IMR-90 (cell line): ENCODE measurements at regions not wholly inside any gene's neighbourhood (a gene's known extent, or its start where the extent isn't known, plus 50 kb on each side); places are given as distances from the start of the nearest gene placed in this dataset.

Experiments used
- ATAC-seq: fragments of 200-7000 bp; cut with Tn5 transposase; 2 replicates; pipeline ENCODE4 v1.9.1; 2020; ENCODE audit warnings: low read depth, mild to moderate bottlenecking, moderate library complexity
- BruUV-seq: library from RNA; stranded (reverse); fragments of 400-500 nt; replicated peaks from 2 replicates; lab custom pipeline; 2021; lab: Mats Ljungman, UMichigan
- CTCF ChIA-PET: fragments of 300-600 bp; formaldehyde crosslinking; extraction: SDS; loops from one replicate; lab custom pipeline; 2021; ENCODE audit warnings: antibody characterized with exemption; lab: Yijun Ruan, JAX
- POLR2A ChIA-PET: fragments of 300-600 bp; sonication (Branson Sonifier 250); formaldehyde crosslinking; loops from one replicate; lab custom pipeline; 2022; ENCODE audit warnings: antibody characterized with exemption; ENCODE audit not compliant: unreplicated experiment; lab: Charles Lee
- DNase-seq: peaks from one replicate; pipeline ENCODE4 v3.0.0; 2013
- H2AFZ ChIP-seq: replicated peaks from 2 replicates; pipeline ENCODE3; 2013; ENCODE audit warnings: low read length, mild to moderate bottlenecking; ENCODE audit not compliant: poor library complexity
- H2AK5ac ChIP-seq: 2 replicates; pipeline ENCODE4 v1.6.1; 2013; ENCODE audit warnings: low read depth, low read length, inconsistent platforms
- H2AK9ac ChIP-seq: replicated peaks from 2 replicates; pipeline ENCODE3; 2013; ENCODE audit warnings: mild to moderate bottlenecking, low read depth, low read length, moderate library complexity; ENCODE audit not compliant: poor library complexity
- H2BK120ac ChIP-seq: 2 replicates; pipeline ENCODE4 v1.6.1; 2013; ENCODE audit warnings: low read depth, low read length, inconsistent platforms
- H2BK15ac ChIP-seq: 3 replicates; pipeline ENCODE4 v1.6.1; 2013; ENCODE audit warnings: low read depth, low read length, inconsistent platforms
- H2BK20ac ChIP-seq: 2 replicates; pipeline ENCODE4 v1.6.1; 2013; ENCODE audit warnings: low read depth, mild to moderate bottlenecking, inconsistent platforms, low read length, moderate library complexity
- H2BK5ac ChIP-seq: 2 replicates; pipeline ENCODE4 v1.6.1; 2013; ENCODE audit warnings: mild to moderate bottlenecking, low read depth, low read length, inconsistent platforms; ENCODE audit not compliant: poor library complexity, severe bottlenecking
- H3K14ac ChIP-seq: replicated peaks from 2 replicates; pipeline ENCODE4 v1.6.1; 2013; ENCODE audit warnings: low read depth, low read length, inconsistent platforms
- H3K18ac ChIP-seq: 2 replicates; pipeline ENCODE4 v1.6.1; 2013; ENCODE audit warnings: low read depth, low read length, control low read depth
- H3K23ac ChIP-seq: 2 replicates; pipeline ENCODE4 v1.6.1; 2013; ENCODE audit warnings: low read depth, low read length, inconsistent platforms
- H3K27ac ChIP-seq: 2 replicates; pipeline ENCODE4 v1.5.1; 2013; ENCODE audit warnings: mild to moderate bottlenecking, control low read depth, low read length; ENCODE audit not compliant: insufficient read depth
- H3K27me3 ChIP-seq: 2 replicates; pipeline ENCODE4 v1.6.1; 2013; ENCODE audit warnings: low read length; ENCODE audit not compliant: control insufficient read depth, insufficient read depth
- H3K36me3 ChIP-seq: 2 replicates; pipeline ENCODE4 v1.6.1; 2013; ENCODE audit warnings: low read length, mixed read lengths; ENCODE audit not compliant: control insufficient read depth, insufficient read depth
- H3K4ac ChIP-seq: 2 replicates; pipeline ENCODE4 v1.6.1; 2013; ENCODE audit warnings: low read depth, low read length, inconsistent platforms
- H3K4me1 ChIP-seq: 2 replicates; pipeline ENCODE4 v1.6.1; 2013; ENCODE audit warnings: low read length, mixed read lengths; ENCODE audit not compliant: control insufficient read depth, insufficient read depth
- H3K4me2 ChIP-seq: 2 replicates; pipeline ENCODE4 v1.6.1; 2013; ENCODE audit warnings: low read depth, mild to moderate bottlenecking, control low read depth, low read length, moderate library complexity
- H3K4me3 ChIP-seq: 2 replicates; pipeline ENCODE4 v1.5.1; 2013; ENCODE audit warnings: low read depth, mild to moderate bottlenecking, control low read depth, low read length, moderate library complexity; ENCODE audit not compliant: insufficient read depth
- H3K56ac ChIP-seq: 2 replicates; pipeline ENCODE4 v1.6.1; 2013; ENCODE audit warnings: low read length, inconsistent platforms; ENCODE audit not compliant: insufficient read depth; ENCODE audit errors: extremely low read depth
- H3K79me1 ChIP-seq, 2 experiments: 2 replicates each; pipeline ENCODE4 v1.6.1; 2013; ENCODE audit warnings: low read length in 2 of 2, inconsistent platforms in 1 of 2, low read depth in 1 of 2
- H3K9ac ChIP-seq: 2 replicates; pipeline ENCODE4 v1.6.1; 2013; ENCODE audit warnings: low read depth, low read length, control low read depth
- H3K9me1 ChIP-seq: 2 replicates; pipeline ENCODE4 v1.6.1; 2013; ENCODE audit warnings: low read length, inconsistent platforms; ENCODE audit not compliant: insufficient read depth
- H3K9me3 ChIP-seq: 2 replicates; pipeline ENCODE4 v1.6.1; 2013; ENCODE audit warnings: low read length; ENCODE audit not compliant: control insufficient read depth, insufficient read depth
- H4K20me1 ChIP-seq: 2 replicates; pipeline ENCODE4 v1.6.1; 2013; ENCODE audit warnings: low read length, inconsistent platforms; ENCODE audit not compliant: insufficient read depth
- H4K5ac ChIP-seq: 2 replicates; pipeline ENCODE4 v1.6.1; 2013; ENCODE audit warnings: mild to moderate bottlenecking, low read depth, low read length, control low read depth
- H4K8ac ChIP-seq, 2 experiments: 2 replicates each; pipeline ENCODE4 v1.6.1; 2013; ENCODE audit warnings: low read depth in 2 of 2, low read length in 2 of 2, control low read depth in 1 of 2, inconsistent platforms in 1 of 2
- H4K91ac ChIP-seq: 2 replicates; pipeline ENCODE4 v1.6.1; 2013; ENCODE audit warnings: low read depth, low read length, inconsistent platforms; ENCODE audit not compliant: insufficient read depth
- BHLHE40 ChIP-seq: fragments of 150-350 bp; IDR thresholded peaks from 2 replicates; pipeline ENCODE4 v1.6.1; 2016; ENCODE audit warnings: mild to moderate bottlenecking, low read depth, low read length
- CEBPB ChIP-seq: IDR thresholded peaks from 2 replicates; pipeline ENCODE4 v1.6.1; 2012; ENCODE audit warnings: low read depth, low read length, improper control_type of control experiment
- CHD1 ChIP-seq: IDR thresholded peaks from 2 replicates; pipeline ENCODE4 v1.6.1; 2012; ENCODE audit warnings: low read depth, low read length, improper control_type of control experiment
- FOS ChIP-seq: fragments of 150-350 bp; IDR thresholded peaks from 2 replicates; pipeline ENCODE4 v1.6.1; 2016; ENCODE audit warnings: low read depth, low read length
- MAZ ChIP-seq: IDR thresholded peaks from 2 replicates; pipeline ENCODE4 v1.6.1; 2012; ENCODE audit warnings: low read depth, mild to moderate bottlenecking, low read length, improper control_type of control experiment, moderate library complexity, borderline replicate concordance
- MXI1 ChIP-seq: IDR thresholded peaks from 2 replicates; pipeline ENCODE4 v1.6.1; 2012; ENCODE audit warnings: low read depth, mild to moderate bottlenecking, low read length, moderate library complexity, borderline replicate concordance
- NFE2L2 ChIP-seq: fragments of 150-350 bp; IDR thresholded peaks from 2 replicates; pipeline ENCODE4 v1.6.1; 2016; ENCODE audit warnings: low read depth, mild to moderate bottlenecking, low read length
- POLR2A ChIP-seq: IDR thresholded peaks from 2 replicates; pipeline ENCODE4 v1.6.1; 2012; ENCODE audit warnings: mild to moderate bottlenecking, low read depth, low read length
- RAD21 ChIP-seq: IDR thresholded peaks from 2 replicates; pipeline ENCODE4 v1.6.1; 2012; ENCODE audit warnings: low read length, improper control_type of control experiment
- RCOR1 ChIP-seq: IDR thresholded peaks from 2 replicates; pipeline ENCODE4 v1.6.1; 2012; ENCODE audit warnings: mild to moderate bottlenecking, low read length, improper control_type of control experiment; ENCODE audit not compliant: insufficient replicate concordance
- RFX5 ChIP-seq: IDR thresholded peaks from 2 replicates; pipeline ENCODE4 v1.8.0; 2012; ENCODE audit warnings: low read depth, mild to moderate bottlenecking, low read length, moderate library complexity
- USF2 ChIP-seq: fragments of 150-350 bp; IDR thresholded peaks from 2 replicates; pipeline ENCODE4 v1.6.1; 2017; ENCODE audit warnings: mild to moderate bottlenecking, antibody characterized with exemption, low read length, low read depth
- WGBS, 2 experiments: methylation state at CpG; one replicate each; pipeline versions ENCODE4 v1.1.5 to v1.1.7; 2013; ENCODE audit warnings: missing lambda C conversion rate in 2 of 2; ENCODE audit not compliant: insufficient read length in 1 of 2; ENCODE audit errors: extremely low coverage in 2 of 2; 5-methylcytosine and 5-hydroxymethylcytosine counted together
- dilution Hi-C: fragments of 300-500 bp; cut with HindIII; formaldehyde crosslinking; loops from one replicate; pipeline ENCODE4 v1.14.3; 2018; ENCODE audit warnings: low sequenced_read_pairs; ENCODE audit not compliant: unreplicated experiment
- in situ Hi-C: fragments of 300-500 bp; cut with MboI; formaldehyde crosslinking; loops from 3 replicates; pipeline ENCODE4 v1.14.3; 2019; ENCODE audit warnings: low sequenced_read_pairs, inconsistent platforms, mixed read lengths
- intact Hi-C: fragments of 100-400 bp; cut with micrococcal nuclease; formaldehyde crosslinking; loops from 2 replicates; pipeline ENCODE4 v1.10.0; 2022
- TF ChIP-seq, protein P1 (sequence below): conservative IDR thresholded peaks from 2 replicates; pipeline ENCODE4 v1.5.1; 2012; ENCODE audit warnings: mild to moderate bottlenecking, low read depth, low read length, improper control_type of control experiment
- TF ChIP-seq, protein P2 (sequence below): fragments of 150-350 bp; IDR thresholded peaks from 2 replicates; pipeline ENCODE4 v1.6.1; 2016; ENCODE audit warnings: low read depth, mild to moderate bottlenecking, low read length, moderate library complexity, borderline replicate concordance

- H3K56ac ChIP-seq = no peak overlapping the region
- no TSS peak for BruUV-seq
- no peak overlapping the region for H3K4me3 ChIP-seq
- ATAC-seq = peak; percentile 58
- peak overlapping the region; percentile 36 for H4K5ac ChIP-seq
- peak overlapping the region; percentile 73; the same call in 1 of the 2 replicates for H4K91ac ChIP-seq
- H3K23ac ChIP-seq = peak overlapping the region; percentile 72
- 87% methylated on average over 6 of the region's 20 CpGs; no CpG with 5 or more reads in 1 of the 2 experiments for WGBS, 2 experiments
- no peaks in the 10 kb centered on the region for H3K36me3 ChIP-seq
- H3K27me3 ChIP-seq = no peaks in the 10 kb centered on the region
- peak overlapping the region; percentile 82 for H3K4ac ChIP-seq
- H3K9ac ChIP-seq = no peak overlapping the region; the same call in 1 of the 2 replicates
- H3K14ac ChIP-seq = peak overlapping the region; percentile 43; the same call in 1 of the 2 replicates
- peak overlapping the region; percentile 72 for H2BK20ac ChIP-seq
- H3K27ac ChIP-seq = peak overlapping the region; percentile 9; the same call in 1 of the 2 replicates
- ChIA-PET POLR2A (no interaction called here), CTCF (no interaction called here)
- peak overlapping the region; percentile 91; the same call in 1 of the 2 replicates for H2AK5ac ChIP-seq
- H2AFZ ChIP-seq = peak overlapping the region; percentile 59
- no peaks in the 10 kb centered on the region for H4K20me1 ChIP-seq
- H3K4me2 ChIP-seq = peak overlapping the region; percentile 13; the same call in 1 of the 2 replicates
- peak overlapping the region; percentile 58 for H3K18ac ChIP-seq
- no peaks in the 10 kb centered on the region for H3K9me3 ChIP-seq
- 0 out of 4 replicates have a peak, but pooled peaks cover 0 to 7% of the 10 kb centered on the region in 2 experiments for H3K79me1 ChIP-seq
- intact Hi-C loops (loop anchor here (10.0 kb wide), 1 partner anchor 427 kb away; no protein-coding TSS in a partner anchor), in situ Hi-C loops (loop anchor here (10.0 kb wide), 1 partner anchor 517 kb away; no protein-coding TSS in a partner anchor), dilution Hi-C loops (no loop called here)
- peak overlapping the region; percentile 11 to 74; a peak in 3 of 4 replicates for H4K8ac ChIP-seq
- peak overlapping the region; percentile 52 for H2BK5ac ChIP-seq
- DNase-seq = peak; percentile 44
- peaks cover 31% of the 10 kb centered on the region for H3K4me1 ChIP-seq
- peak overlapping the region; percentile 90 for H2BK120ac ChIP-seq
- peaks cover 25% of the 10 kb centered on the region for H3K9me1 ChIP-seq
- H2BK15ac ChIP-seq = peak overlapping the region; percentile 78; the same call in 1 of the 3 replicates
- H2AK9ac ChIP-seq = no peak overlapping the region
- TF ChIP-seq RFX5 (no peak), CHD1 (no peak), BHLHE40 (no peak), CEBPB (no peak), NFE2L2 (no peak), RAD21 (no peak), FOS (no peak), POLR2A (no peak), RCOR1 (no peak), MAZ (no peak), USF2 (no peak), MXI1 (no peak)
- TF ChIP-seq, protein P1, sequence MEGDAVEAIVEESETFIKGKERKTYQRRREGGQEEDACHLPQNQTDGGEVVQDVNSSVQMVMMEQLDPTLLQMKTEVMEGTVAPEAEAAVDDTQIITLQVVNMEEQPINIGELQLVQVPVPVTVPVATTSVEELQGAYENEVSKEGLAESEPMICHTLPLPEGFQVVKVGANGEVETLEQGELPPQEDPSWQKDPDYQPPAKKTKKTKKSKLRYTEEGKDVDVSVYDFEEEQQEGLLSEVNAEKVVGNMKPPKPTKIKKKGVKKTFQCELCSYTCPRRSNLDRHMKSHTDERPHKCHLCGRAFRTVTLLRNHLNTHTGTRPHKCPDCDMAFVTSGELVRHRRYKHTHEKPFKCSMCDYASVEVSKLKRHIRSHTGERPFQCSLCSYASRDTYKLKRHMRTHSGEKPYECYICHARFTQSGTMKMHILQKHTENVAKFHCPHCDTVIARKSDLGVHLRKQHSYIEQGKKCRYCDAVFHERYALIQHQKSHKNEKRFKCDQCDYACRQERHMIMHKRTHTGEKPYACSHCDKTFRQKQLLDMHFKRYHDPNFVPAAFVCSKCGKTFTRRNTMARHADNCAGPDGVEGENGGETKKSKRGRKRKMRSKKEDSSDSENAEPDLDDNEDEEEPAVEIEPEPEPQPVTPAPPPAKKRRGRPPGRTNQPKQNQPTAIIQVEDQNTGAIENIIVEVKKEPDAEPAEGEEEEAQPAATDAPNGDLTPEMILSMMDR = no peak
- TF ChIP-seq, protein P2, sequence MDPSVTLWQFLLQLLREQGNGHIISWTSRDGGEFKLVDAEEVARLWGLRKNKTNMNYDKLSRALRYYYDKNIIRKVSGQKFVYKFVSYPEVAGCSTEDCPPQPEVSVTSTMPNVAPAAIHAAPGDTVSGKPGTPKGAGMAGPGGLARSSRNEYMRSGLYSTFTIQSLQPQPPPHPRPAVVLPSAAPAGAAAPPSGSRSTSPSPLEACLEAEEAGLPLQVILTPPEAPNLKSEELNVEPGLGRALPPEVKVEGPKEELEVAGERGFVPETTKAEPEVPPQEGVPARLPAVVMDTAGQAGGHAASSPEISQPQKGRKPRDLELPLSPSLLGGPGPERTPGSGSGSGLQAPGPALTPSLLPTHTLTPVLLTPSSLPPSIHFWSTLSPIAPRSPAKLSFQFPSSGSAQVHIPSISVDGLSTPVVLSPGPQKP = no peak
Observed at GRCh38 chr9:16197578-16198370, 644.9 kb downstream of the CCDC171 start.
